GM12872 (cell line): ENCODE measurements at regions not wholly inside any gene's neighbourhood (a gene's known extent, or its start where the extent isn't known, plus 50 kb on each side); places are given as distances from the start of the nearest gene placed in this dataset.

Experiments used
- TF ChIP-seq, protein P1 (sequence below): IDR thresholded peaks from 3 replicates; pipeline ENCODE4 v1.5.1; 2011; ENCODE audit warnings: low read depth, mild to moderate bottlenecking, low read length, moderate library complexity; ENCODE audit not compliant: insufficient read depth

DNA sequence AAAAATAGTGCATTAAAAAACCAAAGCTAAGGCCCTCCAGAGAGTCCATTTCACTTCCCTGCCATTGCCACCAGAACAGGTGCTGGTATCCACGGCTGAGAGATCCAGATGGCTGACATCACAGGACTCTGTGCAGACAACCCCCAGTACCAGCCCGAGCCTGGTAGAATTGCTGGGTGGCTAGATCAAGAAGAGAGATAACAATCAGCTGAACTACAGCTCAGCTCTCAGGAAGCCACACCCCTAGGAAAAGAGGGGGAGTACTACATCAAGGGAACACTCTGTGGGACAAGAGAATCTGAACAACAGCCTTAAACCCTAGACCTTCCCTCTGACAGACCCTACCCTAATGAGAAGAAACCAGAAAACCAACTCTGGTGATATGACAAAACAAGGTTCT, 73.8 kb upstream of the SLIT3 start:
- TF ChIP-seq, protein P1, sequence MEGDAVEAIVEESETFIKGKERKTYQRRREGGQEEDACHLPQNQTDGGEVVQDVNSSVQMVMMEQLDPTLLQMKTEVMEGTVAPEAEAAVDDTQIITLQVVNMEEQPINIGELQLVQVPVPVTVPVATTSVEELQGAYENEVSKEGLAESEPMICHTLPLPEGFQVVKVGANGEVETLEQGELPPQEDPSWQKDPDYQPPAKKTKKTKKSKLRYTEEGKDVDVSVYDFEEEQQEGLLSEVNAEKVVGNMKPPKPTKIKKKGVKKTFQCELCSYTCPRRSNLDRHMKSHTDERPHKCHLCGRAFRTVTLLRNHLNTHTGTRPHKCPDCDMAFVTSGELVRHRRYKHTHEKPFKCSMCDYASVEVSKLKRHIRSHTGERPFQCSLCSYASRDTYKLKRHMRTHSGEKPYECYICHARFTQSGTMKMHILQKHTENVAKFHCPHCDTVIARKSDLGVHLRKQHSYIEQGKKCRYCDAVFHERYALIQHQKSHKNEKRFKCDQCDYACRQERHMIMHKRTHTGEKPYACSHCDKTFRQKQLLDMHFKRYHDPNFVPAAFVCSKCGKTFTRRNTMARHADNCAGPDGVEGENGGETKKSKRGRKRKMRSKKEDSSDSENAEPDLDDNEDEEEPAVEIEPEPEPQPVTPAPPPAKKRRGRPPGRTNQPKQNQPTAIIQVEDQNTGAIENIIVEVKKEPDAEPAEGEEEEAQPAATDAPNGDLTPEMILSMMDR = no peak

DNA sequence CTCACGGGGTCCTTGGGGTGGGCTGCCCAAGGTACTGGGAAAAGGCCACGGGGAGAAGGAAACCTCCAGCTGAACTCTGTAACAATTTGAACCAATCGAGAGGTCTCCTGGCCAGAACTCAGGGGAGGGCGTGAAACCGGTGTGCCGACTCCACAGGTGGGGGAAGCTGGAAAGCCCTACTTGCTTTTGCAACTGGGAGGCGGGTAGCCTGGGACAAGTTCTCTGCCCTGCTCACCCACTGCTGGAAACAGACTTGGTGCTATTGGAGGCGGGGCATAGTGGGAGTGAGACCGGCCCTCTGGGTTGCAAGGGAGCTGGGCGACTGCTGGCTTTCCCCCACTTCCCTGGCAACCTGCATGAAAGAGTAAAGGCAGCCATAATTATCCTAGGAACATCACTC, 73.2 kb upstream of the SLIT3 start:
- TF ChIP-seq, protein P1 = no peak

DNA sequence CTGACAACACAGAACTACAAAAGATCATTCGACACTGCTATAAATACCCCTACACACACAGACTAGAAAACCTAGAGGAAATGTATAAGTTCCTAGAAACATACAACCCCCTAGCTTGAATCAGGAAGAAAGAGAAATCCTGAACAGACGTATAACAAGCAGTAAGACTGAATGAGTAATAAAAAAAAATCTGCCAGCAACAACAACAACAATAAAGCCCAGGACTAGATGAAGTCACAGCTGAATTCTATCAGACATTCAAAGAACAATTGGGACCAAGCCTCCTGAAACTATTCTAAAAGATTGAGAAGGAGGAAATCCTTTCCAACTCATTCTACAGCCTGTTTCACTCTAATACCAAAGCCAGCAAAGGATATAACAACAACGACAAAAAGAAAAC, 68.2 kb upstream of the SLIT3 start:
- TF ChIP-seq, protein P1 = no peak

DNA sequence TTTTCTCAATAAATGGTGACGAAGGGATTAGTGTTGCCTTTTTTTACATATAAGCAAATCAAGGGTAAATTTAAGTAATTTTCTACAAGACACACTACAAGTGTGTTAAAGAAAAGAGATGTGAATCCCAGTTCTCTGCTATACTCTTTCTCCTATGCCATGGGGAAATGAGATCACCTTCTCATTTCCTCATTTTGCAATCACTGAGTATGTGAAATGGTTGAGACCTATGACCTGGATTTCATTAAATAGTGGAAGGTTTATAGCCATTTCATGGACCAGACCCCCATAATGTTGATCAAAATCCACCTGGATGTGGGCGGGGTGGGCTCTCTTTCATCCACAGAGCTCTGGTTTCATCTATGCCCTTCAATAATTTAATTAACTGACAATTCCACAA, 66.9 kb upstream of the SLIT3 start:
- TF ChIP-seq, protein P1 = no peak

DNA sequence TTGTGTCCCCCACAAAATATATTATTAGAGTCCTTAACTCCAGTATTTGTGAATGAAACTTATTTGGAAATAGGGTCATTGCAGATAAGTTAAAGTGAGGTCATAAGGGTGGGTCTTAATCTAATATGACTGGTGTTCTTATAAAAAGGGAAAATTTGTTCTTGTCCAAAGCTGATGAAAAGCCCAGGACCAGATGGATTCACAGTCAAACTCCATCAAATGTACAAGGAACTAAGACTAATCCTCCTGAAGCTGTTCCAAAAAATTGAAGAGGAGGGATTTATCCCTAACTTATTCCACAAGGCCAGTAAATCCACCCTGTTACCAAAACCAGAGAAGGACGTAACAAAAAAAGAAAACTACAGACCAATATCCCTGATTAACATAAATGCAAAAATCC, 56.4 kb upstream of the SLIT3 start:
- TF ChIP-seq, protein P1 = no peak

DNA sequence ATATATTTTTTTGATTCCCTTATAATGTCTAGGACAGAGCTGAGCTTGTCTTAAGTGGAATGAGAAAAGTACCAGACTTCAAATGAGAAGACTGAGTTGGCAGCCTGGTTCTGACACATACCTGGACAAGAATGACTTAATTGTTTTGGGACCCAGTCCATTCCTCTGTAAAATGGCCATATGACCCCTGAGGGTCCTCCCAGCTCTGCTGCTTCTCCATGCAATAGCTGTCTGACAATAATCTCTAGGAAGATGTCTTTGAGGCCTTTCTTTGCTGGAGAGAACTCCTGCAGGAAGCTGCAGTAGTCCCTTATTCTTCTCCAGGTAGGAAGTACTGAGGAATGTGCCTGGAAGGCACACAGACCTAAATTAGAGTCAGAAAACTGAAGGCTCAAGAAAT, 55.9 kb upstream of the SLIT3 start:
- TF ChIP-seq, protein P1 = no peak

DNA sequence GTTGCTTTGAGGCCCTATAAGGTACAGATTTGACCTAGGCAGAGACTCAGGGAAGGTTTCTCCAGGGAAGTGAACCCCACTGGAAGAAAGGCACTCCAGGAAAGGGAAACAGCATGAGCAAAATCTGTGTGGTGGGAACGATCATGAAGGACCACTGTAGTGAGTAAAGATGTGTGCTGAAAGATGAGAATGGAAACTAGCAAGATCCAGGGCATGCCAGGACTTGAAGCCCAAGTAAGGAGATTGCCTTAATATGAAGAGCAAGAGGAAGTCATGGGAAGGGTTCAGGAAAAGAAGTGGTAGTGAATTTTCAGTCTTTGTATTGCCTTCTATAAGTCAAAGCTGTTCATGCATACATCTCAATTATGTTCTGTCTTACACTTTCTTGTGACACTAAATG, 55.2 kb upstream of the SLIT3 start:
- TF ChIP-seq, protein P1 = no peak

DNA sequence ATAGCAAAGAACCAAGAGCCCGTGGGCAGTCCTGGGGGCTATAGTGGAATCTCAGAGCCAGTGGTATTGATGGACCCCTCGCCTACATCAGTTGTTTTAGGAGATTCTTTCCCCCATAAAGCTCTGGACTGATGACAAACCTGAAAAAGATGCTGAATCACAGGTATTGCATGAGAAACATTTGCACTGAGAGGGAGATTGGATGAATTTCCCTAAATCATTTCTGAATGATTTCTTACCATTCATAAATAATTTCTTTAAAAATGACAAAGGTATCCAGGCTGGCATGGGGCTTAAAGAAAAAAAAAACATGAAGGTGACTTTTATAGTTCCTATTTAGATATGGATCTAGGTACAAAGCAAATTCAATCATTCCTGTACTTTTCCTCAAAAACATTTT, 54.0 kb upstream of the SLIT3 start:
- TF ChIP-seq, protein P1 = no peak
